NCI-H146 treated with DMSO at 0.1 percent for 48 hours (cell line): ENCODE measurements at regions not wholly inside any gene's neighbourhood (a gene's known extent, or its start where the extent isn't known, plus 50 kb on each side); places are given as distances from the start of the nearest gene placed in this dataset.
A peak's percentile ranks its signal among the peaks of the same experiment; 100 is the strongest.
"Not testable (repeated sequence)": the region's sequence is repeated elsewhere in the genome, so short reads cannot be mapped to it uniquely, and the experiment has no call there.

Experiments
- DNase-seq: peaks from one replicate; lab custom pipeline; 2025; ENCODE audit not compliant: unreplicated experiment; lab: John Stamatoyannopoulos, UW

- DNase-seq = no peak
Measured at GRCh38 chr22:44650806-44651205, 51.2 kb upstream of the PRR5 start.

GRCh38 chr22:44648821-44649565, 53.0 kb upstream of the PRR5 start:
- DNase-seq = no peak

GRCh38 chr22:44648085-44648820, 53.8 kb upstream of the PRR5 start:
- DNase-seq = no peak

GRCh38 chr22:44647141-44647540, 54.9 kb upstream of the PRR5 start:
- no peak for DNase-seq

GRCh38 chr22:44646668-44647067, 55.3 kb upstream of the PRR5 start:
- DNase-seq = no peak

GRCh38 chr22:44646141-44646540, 55.9 kb upstream of the PRR5 start:
- no peak for DNase-seq

GRCh38 chr22:44645531-44645930, 56.5 kb upstream of the PRR5 start:
- DNase-seq = no peak

- peak; percentile 17 for DNase-seq
Measured at GRCh38 chr22:44645083-44645482, 56.9 kb upstream of the PRR5 start.

- not testable (repeated sequence) for DNase-seq
Measured at GRCh38 chr22:44643526-44644101, 58.4 kb upstream of the PRR5 start.

GRCh38 chr22:44642096-44642644, 59.8 kb upstream of the PRR5 start:
- no peak for DNase-seq

GRCh38 chr22:44640618-44641155, 61.3 kb upstream of the PRR5 start:
- DNase-seq = no peak

- no peak for DNase-seq
Measured at GRCh38 chr22:44639891-44640617, 62.0 kb upstream of the PRR5 start.

- no peak for DNase-seq
Measured at GRCh38 chr22:44638971-44639760, 62.8 kb upstream of the PRR5 start.

- not testable (repeated sequence) for DNase-seq
Measured at GRCh38 chr22:44636502-44637206, 65.3 kb upstream of the PRR5 start.

- not testable (repeated sequence) for DNase-seq
Measured at GRCh38 chr22:44635567-44635966, 66.4 kb upstream of the PRR5 start.

GRCh38 chr22:44634426-44635321, 67.3 kb upstream of the PRR5 start:
- DNase-seq = no peak

- DNase-seq = no peak
Measured at GRCh38 chr22:44633647-44634046, 68.4 kb upstream of the PRR5 start.
